NAMALWA (cell line): ENCODE measurements at regions not wholly inside any gene's neighbourhood (a gene's known extent, or its start where the extent isn't known, plus 50 kb on each side); places are given as distances from the start of the nearest gene placed in this dataset.

Experiments
- DNase-seq: peaks from one replicate; pipeline ENCODE4 v3.0.0-alpha.2; 2015; ENCODE audit warnings: low spot score

DNA sequence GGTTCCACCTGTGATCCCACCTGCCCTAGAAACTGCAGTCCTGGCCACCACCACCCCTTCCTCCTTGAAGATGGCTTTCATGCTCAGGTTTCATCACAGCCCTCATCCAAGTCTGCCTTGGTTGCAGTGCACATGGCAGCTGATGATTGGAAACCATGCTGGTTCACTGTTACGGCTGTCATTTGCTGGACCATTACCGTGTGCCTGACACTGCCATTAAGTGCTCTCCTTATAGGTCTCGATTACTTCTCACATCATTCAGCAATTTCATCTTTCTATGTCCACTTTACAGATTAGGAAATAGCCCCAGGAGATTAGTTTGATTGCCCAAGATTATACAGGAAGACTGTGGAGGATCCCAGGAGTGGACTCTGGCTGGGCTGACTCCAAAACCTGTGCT, 123.9 kb downstream of the ICE1 start:
- no peak for DNase-seq

DNA sequence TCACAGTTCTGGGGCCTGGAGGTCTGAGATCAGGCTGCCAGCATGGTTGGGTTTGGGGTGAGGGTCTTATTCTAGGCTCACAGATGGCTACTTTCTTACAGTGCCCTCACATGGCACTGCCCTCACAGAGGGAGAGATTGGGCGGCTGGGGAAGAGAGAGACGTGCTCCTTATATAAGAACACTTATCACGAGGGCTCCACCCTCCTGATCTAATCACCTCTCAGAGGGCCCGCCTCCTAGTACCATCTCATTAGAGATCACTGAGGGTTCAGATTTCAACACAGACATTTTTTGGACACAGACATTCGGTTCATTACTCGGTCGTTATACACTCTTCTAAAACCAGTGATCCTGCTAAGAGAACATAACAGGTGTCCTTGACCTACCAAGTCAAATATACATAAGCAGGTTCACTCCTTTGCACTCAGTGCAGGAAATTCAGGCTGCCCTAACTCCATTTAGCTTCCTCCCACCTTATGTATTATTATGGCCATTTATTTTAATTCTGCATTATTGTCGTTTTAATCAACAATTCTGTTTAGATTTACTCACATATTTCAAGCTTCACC, 121.7 kb downstream of the ICE1 start:
- DNase-seq: no peak

DNA sequence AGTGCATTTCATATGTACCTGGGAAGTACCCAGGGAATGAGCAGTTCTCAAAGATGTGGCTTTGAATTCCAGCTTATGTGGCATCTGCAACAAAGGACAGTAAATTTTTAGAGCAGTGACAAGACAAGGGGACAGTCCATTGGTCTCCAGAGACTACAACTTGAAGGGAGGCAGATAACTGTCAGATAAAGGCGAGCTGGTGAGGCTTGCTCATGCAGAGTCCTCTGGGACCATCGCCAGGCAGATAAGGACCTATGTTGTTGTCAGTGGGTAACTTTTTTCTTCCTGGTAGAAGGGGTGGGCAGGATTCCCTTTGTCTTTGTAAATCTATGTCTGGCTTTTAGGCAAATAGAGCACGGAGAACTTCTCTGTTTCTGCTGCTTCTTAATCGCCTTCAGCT, 120.2 kb downstream of the ICE1 start:
- no peak for DNase-seq

GRCh38 chr5:5540065-5540464, 117.6 kb downstream of the ICE1 start:
- no peak for DNase-seq
